Parathyroid adenoma (tissue), 2 donors: ENCODE measurements at regions not wholly inside any gene's neighbourhood (a gene's known extent, or its start where the extent isn't known, plus 50 kb on each side); places are given as distances from the start of the nearest gene placed in this dataset.
"Not testable (repeated sequence)": the region's sequence is repeated elsewhere in the genome, so short reads cannot be mapped to it uniquely, and the experiment has no call there.

Experiments used
- H2AFZ ChIP-seq: fragments of 300-600 bp; sonication (generic); one replicate; pipeline ENCODE4 v1.7.0; 2017; ENCODE audit warnings: antibody characterized with exemption, mild to moderate bottlenecking
- H3K27ac ChIP-seq: fragments of 300-600 bp; sonication (generic); one replicate; pipeline ENCODE4 v1.7.0; 2017
- H3K27me3 ChIP-seq: fragments of 300-600 bp; sonication (generic); one replicate; pipeline ENCODE4 v1.7.0; 2017; ENCODE audit warnings: low read length; ENCODE audit not compliant: control insufficient read depth, insufficient read depth
- H3K36me3 ChIP-seq: fragments of 300-600 bp; sonication (generic); one replicate; pipeline ENCODE4 v1.7.0; 2017; ENCODE audit warnings: low read length; ENCODE audit not compliant: control insufficient read depth, insufficient read depth
- H3K4me1 ChIP-seq: fragments of 300-600 bp; sonication (generic); one replicate; pipeline ENCODE4 v1.7.0; 2017; ENCODE audit warnings: control low read depth
- H3K4me2 ChIP-seq: fragments of 300-600 bp; sonication (generic); one replicate; pipeline ENCODE4 v1.7.0; 2017; ENCODE audit warnings: low read length
- H3K4me3 ChIP-seq: fragments of 300-600 bp; sonication (generic); one replicate; pipeline ENCODE4 v1.7.0; 2017; ENCODE audit warnings: low read depth, low read length
- H3K79me2 ChIP-seq: fragments of 300-600 bp; sonication (generic); one replicate; pipeline ENCODE4 v1.7.0; 2017; ENCODE audit warnings: control low read depth
- H3K9ac ChIP-seq: fragments of 300-600 bp; sonication (generic); one replicate; pipeline ENCODE4 v1.7.0; 2017; ENCODE audit warnings: mild to moderate bottlenecking
- H3K9me3 ChIP-seq: fragments of 300-600 bp; sonication (generic); one replicate; pipeline ENCODE4 v1.7.0; 2017; ENCODE audit warnings: low read length; ENCODE audit not compliant: control insufficient read depth
- TF ChIP-seq, protein P1 (sequence below): fragments of 300-600 bp; sonication (generic); IDR thresholded peaks from one replicate; pipeline ENCODE4 v1.7.0; 2017; ENCODE audit warnings: antibody characterized with exemption, mild to moderate bottlenecking
- donor health status: primary hyperparathyroidism.

DNA sequence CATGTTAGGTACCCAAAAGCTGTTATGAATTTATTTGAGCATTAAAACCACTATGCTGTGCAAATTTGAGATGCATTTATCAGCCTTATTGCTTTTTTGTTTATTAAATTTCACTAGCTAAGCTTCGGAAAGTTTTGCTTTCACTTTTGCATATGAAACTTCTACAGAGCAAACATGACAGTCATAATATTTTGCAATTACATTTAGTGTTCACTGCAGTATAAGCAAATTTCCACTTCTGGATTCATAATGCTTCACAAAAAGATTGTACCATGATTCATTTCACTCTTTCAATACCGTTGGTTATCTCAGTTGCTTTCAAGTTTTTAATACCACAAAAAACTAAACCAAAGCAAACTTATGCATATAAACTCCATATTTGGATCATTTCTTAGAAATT is 228.7 kb upstream of the SLC8A1 start:
- H3K27me3 ChIP-seq: no peaks in the 10 kb centered on the region
- TF ChIP-seq, protein P1, sequence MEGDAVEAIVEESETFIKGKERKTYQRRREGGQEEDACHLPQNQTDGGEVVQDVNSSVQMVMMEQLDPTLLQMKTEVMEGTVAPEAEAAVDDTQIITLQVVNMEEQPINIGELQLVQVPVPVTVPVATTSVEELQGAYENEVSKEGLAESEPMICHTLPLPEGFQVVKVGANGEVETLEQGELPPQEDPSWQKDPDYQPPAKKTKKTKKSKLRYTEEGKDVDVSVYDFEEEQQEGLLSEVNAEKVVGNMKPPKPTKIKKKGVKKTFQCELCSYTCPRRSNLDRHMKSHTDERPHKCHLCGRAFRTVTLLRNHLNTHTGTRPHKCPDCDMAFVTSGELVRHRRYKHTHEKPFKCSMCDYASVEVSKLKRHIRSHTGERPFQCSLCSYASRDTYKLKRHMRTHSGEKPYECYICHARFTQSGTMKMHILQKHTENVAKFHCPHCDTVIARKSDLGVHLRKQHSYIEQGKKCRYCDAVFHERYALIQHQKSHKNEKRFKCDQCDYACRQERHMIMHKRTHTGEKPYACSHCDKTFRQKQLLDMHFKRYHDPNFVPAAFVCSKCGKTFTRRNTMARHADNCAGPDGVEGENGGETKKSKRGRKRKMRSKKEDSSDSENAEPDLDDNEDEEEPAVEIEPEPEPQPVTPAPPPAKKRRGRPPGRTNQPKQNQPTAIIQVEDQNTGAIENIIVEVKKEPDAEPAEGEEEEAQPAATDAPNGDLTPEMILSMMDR: no peak
- no peak overlapping the region for H3K4me3 ChIP-seq
- H3K9ac ChIP-seq: no peak overlapping the region
- H3K4me1 ChIP-seq: no peaks in the 10 kb centered on the region
- H2AFZ ChIP-seq: no peak overlapping the region
- H3K36me3 ChIP-seq: no peaks in the 10 kb centered on the region
- H3K4me2 ChIP-seq: no peak overlapping the region
- no peaks in the 10 kb centered on the region for H3K9me3 ChIP-seq
- H3K79me2 ChIP-seq: no peaks in the 10 kb centered on the region
- H3K27ac ChIP-seq: no peak overlapping the region

DNA sequence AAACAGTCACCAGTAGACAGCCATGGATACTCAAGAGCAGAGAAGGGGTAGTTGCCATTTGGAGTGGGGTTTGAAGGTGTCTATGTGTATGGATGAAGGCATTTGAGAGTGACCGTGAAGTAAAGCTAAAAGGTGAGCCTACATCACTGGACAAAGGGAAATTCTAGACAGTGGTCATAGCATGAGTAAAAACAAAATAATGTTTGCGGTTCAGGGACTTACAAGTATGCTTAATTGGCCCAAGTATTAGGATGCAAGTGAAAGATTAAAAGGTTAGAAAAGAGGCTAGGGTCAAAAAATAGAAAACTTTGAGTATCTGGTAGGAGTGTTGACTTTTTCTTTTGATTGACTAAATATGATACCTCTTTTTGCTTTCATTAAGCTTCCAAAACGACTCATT is 238.1 kb upstream of the SLC8A1 start:
- Histone ChIP-seq H2AFZ (no peak overlapping the region), H3K36me3 (no peaks in the 10 kb centered on the region), H3K27ac (no peak overlapping the region), H3K4me2 (no peak overlapping the region), H3K4me3 (no peak overlapping the region), H3K9ac (no peak overlapping the region), H3K4me1 (no peaks in the 10 kb centered on the region), H3K27me3 (no peaks in the 10 kb centered on the region), H3K9me3 (no peaks in the 10 kb centered on the region), H3K79me2 (no peaks in the 10 kb centered on the region)
- TF ChIP-seq, protein P1: no peak

DNA sequence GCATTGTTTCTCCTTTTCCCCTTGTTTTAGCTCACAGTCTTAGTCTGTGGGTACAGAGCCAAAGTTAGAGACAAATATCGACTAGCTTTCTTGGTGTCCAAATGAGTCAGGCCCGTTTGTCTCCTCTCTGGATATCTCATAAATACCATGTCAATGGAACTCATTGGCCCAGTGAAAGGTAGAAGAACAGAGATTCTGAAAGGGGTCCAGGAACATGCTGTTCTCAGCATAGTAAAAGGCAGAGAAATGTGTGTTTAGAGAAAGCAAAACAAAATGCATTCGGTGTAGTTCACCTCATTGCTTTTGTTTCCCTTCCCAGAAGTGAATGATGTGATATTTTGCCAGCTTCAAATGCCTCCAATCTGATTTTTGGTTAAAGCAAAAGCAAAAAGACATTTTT is 238.6 kb upstream of the SLC8A1 start:
- TF ChIP-seq, protein P1: no peak
- Histone ChIP-seq H3K4me3 (no peak overlapping the region), H3K4me2 (no peak overlapping the region), H3K27me3 (no peaks in the 10 kb centered on the region), H3K4me1 (no peaks in the 10 kb centered on the region), H3K9me3 (no peaks in the 10 kb centered on the region), H3K79me2 (no peaks in the 10 kb centered on the region), H3K9ac (no peak overlapping the region), H3K27ac (no peak overlapping the region), H2AFZ (no peak overlapping the region), H3K36me3 (no peaks in the 10 kb centered on the region)

DNA sequence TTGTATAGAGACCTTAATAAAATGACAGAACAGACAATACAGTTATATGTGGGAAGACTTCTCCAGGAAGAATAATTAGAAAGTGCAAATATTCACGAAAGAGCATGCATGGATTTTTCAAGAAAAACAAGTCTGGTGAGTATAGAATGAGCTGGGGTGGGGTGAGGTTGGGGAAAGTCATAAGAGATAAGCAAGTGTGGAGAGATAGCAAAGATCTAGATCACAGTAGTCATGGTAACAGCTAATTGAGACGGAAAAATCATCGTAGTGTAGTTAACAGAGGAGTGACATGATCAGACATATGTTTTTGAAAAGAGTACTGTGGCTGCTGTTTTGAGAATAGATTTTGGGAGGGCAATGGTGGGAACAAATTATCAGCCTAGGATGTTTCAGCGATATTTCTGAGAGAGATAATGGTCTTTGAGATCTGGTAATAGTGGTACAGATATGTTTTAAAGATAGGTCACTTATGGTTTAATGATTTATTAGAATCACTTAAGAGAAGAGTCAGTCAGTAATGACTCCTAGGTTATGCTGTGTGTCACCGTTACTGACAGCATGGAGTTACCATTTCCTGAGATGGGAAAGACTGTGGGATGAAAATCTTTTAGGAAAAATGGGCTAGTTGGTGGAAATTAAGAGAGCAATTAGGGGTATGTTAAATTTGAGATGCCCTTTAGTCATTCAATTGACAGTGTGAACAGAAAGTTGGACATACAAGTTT is 248.5 kb upstream of the SLC8A1 start:
- Histone ChIP-seq H3K9ac (no peak overlapping the region), H3K36me3 (no peaks in the 10 kb centered on the region), H3K27me3 (no peaks in the 10 kb centered on the region), H3K4me3 (no peak overlapping the region), H3K9me3 (no peaks in the 10 kb centered on the region), H2AFZ (no peak overlapping the region), H3K4me2 (peak overlapping the region; percentile 34), H3K27ac (no peak overlapping the region), H3K79me2 (no peaks in the 10 kb centered on the region), H3K4me1 (no peaks in the 10 kb centered on the region)
- TF ChIP-seq, protein P1: no peak

DNA sequence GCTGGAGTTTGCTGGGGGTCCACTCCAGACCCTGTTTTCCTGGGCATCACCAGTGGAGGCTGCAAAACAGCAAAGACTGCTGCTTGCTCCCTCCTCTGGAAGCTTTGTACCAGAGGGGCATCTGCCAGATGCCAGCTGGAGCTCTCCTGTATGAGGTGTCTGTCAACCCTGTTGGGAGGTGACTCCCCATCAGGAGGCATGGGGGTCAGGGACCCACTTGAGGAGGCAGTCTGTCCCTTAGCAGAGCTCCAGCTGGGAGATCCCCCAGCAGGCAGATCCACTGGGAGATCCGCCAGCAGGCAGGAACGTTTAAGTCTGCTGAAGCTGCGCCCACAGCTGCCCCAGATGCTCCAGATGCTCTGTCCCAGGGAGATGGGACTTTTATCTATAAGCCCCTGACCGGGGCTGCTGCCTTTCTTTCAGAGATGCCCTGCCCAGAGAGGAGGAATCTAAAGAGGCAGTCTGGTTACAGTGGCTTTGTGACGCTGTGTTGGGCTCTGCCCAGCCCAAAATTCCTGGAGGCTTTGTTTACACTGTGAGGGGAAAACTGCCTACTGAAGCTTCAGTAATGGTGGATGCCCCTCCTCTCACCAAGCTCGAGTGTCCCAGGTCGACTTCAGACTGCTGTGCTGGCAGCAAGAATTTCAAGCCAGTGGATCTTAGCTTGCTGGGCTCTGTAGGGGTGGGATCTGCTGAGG is 260.5 kb upstream of the SLC8A1 start:
- H3K4me2 ChIP-seq, H3K9me3 ChIP-seq, H3K9ac ChIP-seq, H3K79me2 ChIP-seq, H3K4me1 ChIP-seq, H3K36me3 ChIP-seq, H3K27me3 ChIP-seq, H3K4me3 ChIP-seq, H2AFZ ChIP-seq, H3K27ac ChIP-seq: not testable (repeated sequence)
